GM19463 (cell line): ENCODE measurements at regions not wholly inside any gene's neighbourhood (a gene's known extent, or its start where the extent isn't known, plus 50 kb on each side); places are given as distances from the start of the nearest gene placed in this dataset.
"Not testable (repeated sequence)": the region's sequence is repeated elsewhere in the genome, so short reads cannot be mapped to it uniquely, and the experiment has no call there.

ENCODE experiments used
- ATAC-seq: cut with Tn5 transposase; IDR thresholded peaks from one replicate; pipeline ENCODE4 v1.9.1; 2021; ENCODE audit warnings: mild to moderate bottlenecking, moderate library complexity; ENCODE audit not compliant: unreplicated experiment

DNA sequence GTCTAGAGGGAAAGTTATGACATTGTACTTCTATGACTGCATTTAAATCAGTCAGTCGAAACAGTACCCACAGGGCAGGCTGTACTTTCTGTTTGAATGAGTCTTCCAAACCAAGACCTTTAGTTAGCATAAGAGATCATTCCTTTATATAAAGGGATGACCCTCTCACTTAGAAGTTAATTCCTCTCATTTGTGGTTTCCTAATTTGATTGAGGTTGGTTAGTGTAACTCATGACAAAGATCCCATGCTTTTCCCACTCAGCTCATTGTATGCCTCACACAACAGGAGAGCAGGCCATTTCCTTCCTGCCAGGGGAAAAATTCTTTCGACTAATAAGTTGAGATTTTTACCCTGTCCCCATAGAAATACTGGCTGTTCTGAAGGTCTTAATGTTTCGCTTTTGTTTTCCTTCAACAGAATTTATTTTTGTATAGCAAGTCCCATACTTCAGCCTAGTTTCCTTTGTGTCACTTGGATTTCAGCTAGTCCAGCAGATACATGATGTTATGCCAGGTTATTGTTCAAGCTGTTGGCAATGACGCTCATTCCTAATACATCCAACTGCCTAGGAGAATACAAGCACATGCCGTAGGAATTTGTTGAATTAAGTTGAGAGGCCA is 500.7 kb downstream of the SPATA31D1 start:
- ATAC-seq, result no peak

DNA sequence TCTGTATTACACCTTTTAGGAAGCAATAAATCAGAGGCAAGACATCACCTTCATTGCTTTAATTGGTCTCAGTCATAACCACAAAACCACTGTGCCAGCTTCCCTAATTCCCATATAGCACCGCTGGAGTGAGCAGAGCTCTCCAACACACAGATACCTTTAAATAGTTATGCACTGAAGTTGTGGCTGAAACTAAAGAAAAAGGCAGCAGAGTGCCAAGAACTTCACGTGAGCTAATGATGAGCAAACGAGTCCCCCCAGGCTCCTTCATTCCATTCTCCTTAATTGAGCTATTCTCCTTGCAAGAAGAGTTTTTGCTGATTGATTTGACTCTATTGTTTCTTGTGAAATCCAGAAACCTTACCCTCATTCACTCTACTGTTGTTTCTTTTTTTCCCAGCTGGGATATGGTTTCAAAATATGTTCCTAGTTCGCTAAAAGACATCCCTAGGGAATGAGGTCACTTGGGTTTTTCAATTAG is 501.5 kb downstream of the SPATA31D1 start:
- no peak for ATAC-seq

DNA sequence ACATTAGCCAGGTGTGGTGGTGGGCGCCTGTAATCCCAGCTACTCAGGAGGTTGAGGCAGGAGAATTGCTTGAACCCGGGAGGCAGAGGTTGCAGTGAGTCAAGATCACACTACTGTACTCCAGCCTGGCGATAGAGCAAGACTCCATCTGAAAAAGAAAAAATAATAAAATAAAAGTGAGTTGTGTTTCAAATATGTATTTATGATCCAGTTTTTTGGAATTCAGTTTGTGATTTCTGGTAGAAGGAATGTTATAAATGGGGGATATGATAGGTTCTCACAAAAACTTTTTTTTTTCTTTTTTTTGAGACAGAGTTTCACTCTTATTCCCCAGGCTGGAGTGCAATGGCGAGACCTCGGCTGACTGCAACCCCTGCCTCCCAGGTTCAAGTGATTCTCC is 502.2 kb downstream of the SPATA31D1 start:
- ATAC-seq, result not testable (repeated sequence)

DNA sequence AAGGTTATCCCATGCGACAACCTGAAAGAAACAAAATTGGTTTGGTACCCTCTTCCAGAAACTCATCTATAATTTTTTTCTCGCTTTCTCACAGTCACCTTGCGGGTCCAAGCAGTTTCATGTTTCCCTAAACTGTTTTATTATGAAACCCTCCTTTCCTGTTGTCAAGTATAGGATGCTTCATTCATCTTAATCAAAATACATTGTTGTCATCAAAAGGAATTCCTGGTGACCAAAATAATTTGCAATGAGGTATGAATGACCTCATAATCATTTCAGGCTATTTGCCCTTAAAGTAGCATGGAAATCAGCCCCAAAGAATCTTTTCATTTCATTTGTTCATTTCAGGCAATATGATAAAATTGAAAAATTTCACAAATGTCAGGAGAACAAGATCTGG is 503.0 kb downstream of the SPATA31D1 start:
- ATAC-seq, result no peak

DNA sequence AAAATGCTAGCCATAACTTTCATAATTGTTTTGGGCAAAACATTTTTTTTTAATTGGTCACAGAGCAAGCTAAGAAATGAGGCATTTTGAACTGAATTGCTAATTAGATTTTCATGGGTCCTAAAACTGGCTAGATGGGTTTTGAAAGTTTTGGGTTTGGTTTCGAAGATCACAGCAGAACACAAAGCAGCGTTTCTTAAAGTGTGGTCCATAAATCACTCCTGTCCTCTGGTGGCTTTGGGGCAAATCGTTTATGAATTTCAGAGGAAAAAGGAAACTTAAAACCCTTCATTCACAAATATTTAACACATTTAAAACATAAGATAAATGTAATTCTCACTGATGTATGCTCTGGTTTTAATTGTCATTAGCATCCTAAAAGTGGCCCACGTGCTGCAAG is 503.7 kb downstream of the SPATA31D1 start:
- no peak for ATAC-seq

DNA sequence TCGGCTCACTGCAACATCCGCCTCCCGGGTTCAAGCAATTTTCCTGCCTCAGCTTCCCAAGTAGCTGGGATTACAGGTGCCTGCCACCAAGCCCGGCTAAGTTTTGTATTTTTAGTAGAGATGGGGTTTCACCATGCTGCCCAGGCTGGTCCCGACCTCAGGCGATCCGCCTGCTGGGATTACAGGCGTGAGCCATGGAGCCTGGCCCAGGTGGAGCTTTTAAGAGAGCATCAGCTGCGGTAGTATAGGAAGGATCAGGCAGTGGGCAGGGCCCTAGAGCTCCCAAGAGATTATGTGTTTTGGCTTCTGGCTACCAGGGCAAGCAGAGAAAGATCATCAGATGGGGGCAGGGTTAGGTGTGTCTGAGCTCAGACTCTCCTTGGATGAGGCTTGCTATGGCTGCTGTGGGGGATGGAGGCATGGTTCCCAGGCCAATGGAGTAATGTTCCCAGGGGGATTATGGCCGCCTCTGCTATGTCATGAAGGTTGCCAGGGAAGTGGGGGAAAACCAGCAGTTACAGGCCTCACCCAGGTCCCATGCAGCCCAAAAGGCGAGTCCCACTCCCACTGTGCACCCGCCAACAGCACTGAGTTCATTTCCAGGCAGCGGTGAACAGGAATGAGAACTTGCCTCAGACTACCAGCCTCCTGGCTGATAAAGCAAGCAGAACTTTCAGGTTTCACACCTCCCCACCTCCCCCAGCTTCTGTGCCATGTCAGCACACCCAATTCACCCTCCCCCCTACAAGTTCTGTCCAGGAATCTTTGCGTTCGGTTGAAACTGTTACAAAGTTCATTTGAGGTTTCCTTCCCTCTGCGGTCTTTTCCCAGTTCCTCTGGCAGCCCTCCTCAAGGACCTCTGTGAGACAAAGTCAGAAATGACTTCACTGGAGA is 507.6 kb downstream of the SPATA31D1 start:
- no peak for ATAC-seq

DNA sequence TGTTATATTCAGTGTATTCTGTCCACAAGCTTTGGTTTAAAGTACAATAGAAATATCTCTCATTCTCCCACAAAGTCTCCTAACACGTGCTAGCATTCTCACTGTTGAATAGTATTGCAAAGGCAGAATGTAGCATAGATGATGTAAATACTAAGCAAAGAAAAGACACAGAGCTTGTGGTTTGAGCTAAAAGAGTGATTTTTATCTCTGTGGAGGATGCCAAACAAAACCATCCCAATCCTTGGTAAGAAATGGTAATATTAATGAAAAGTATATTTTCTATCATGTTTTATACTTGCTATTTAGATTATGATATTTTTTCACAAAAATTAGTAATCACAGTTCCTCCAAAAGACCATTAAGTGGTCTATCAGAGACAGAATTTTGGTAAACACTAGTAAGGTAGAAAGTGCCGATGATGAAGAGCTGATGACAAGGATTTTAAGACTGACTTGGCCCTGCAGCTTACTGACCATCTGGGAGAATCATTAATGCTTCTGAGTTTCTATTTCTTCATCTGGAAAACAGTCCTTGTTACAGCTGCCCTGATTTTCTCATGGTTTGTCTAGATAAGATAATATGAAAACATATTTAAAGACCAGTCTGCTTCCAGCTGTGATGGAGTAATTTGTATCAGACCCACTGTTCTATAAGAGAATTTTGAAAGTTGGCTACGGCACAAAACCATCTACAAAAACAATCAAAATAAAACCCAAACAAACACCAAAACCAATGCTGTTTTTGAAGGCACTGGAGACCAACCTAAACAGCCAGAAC is 510.2 kb downstream of the SPATA31D1 start:
- no peak for ATAC-seq

DNA sequence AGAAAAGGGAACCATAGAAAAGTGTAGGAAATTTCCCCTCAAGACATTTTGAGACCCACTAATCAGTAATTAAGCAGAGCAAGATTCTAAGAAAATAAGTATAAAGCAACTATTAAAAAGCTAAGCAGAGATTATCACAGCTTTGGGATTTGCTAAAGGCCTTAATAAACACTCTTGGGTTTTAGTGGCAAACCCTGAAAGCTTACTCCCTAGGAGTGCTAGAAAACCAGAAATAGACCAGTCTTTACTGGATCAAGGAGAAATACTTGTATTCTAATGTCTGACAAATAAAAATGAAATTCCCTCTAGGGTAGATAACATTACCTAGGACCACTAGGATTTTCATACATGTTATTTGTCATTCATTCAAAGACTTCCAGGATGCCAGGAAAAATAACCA is 510.8 kb downstream of the SPATA31D1 start:
- ATAC-seq, result no peak

DNA sequence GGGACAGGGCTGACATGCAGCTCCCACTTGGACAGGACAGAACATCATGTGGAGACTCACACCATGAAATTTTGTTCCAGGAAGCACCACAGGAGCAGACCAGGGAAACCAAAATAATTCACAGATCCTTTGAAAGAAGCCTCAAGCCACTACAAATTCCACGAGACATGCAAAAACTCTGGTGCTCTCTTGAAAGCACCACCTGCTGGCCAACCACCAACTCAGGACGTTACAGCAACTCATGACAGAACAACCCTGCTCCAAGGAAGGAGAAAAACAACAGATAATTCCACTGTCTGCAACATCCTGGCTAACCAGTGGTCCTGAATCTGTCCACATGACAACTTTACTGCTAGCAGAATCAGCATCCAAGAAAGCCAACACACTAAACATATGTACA is 516.0 kb downstream of the SPATA31D1 start:
- no peak for ATAC-seq

DNA sequence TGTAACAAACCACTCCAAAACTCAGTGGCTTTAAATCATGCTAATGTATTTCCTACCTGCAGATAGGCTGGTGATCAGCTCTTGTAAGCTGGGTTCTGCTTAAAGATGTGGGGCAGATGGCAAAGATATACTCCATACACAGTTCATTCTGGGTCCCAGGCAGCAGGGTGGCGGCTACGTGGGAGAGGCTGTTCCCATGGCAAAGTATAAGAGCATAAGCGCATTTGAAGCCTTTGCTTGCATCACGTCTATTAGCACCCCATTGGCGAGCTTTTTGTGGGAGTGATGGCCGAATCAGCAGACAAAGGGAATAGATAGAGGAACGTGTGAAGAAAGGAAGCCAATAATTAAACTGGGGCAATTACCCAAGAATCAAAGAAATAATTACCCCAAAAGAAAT is 523.1 kb downstream of the SPATA31D1 start:
- ATAC-seq, result no peak

DNA sequence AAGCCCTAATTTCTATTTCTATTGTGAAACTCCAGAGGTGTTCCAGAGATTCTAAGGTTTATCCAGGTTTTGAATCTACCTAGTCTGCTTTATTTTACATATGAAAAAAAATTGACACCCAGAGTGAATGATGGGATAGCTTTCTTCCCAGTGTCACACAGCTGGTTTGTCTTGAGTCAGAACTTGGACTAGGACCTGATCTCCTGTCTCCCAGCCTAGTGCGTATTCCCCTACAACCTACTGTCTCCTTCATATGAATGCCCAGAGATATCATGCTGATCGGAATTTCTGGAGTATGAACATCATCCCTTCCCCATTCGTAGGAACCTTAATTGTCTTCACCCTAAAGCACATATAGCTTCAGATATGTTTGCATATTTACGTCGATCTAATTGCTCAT is 524.2 kb downstream of the SPATA31D1 start:
- ATAC-seq, result no peak

DNA sequence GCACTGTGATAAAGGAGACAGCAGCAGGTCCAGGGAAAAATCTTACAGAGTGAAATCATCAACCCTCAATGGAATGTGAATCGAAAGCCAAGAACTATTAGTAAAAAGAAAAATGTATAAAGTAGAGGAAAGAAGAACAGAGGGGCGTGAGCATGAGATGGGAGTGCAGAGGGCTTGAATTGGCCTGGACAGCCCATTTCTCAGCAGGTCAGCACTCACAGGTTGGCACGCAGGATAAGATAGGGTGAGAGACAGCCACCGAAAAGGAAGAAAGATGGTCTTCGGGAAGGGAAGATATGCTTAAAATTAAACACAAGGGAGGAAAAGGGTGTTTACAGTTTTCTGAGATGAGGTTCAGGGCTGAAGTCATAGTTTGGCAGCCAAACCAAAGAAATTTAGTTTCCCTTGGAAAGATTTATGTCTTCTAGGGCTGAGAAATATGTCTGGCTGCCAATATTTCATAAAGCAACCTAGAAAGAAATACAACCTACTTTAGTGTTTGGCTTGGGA is 524.7 kb downstream of the SPATA31D1 start:
- ATAC-seq, result no peak

DNA sequence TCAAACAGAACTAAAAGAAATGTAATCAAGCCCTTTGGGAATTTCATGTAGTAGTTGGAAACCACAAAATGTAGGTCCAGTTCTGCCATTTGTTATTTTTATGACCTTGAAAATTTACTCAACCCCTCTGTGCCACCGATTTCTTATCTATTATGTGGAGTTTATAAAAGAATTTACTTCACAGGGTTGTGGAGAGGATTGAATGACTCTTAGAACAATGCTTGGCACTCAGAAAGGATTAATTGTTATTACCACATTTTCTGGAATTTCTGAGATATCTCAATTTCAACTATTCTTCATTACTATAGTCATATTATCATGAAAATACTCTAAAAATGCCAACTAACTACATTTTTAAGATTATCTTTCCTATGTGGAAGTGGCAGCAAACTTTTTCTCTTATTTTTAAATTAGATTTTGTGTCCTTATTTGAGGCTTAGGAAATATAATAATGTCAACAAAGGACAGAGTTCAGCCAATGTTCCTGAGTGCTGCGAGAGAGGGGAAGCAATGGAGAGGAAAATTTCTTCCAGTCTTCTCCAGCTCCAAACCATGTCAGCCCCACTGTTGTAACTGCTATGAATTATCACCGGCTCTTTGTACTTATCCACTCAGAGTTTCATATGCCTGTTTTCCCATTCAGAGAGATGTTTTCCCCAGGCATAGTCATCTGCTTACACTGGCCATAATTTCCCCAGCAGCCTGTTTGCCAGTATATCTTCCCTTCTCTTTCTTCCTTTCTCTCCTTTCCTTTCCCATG is 525.6 kb downstream of the SPATA31D1 start:
- ATAC-seq, result no peak

DNA sequence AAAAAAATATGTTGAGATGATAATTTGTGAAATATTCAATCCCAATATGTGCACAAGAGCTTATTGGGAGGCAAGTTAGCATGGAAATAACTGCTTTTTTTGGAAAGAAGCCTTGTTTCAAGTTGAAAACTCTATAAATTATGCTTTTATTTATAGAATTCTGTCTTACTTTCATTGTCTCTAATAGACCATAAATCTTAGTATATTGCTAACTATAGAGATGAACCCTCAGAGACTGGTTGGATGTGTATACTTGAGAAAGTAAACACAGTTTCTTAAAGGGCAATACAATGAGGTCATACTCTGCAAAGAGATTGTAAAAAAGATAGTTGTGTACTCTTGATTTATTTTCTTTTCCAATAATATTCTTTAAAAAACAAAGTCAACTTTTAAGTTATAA is 530.3 kb downstream of the SPATA31D1 start:
- ATAC-seq, result no peak

DNA sequence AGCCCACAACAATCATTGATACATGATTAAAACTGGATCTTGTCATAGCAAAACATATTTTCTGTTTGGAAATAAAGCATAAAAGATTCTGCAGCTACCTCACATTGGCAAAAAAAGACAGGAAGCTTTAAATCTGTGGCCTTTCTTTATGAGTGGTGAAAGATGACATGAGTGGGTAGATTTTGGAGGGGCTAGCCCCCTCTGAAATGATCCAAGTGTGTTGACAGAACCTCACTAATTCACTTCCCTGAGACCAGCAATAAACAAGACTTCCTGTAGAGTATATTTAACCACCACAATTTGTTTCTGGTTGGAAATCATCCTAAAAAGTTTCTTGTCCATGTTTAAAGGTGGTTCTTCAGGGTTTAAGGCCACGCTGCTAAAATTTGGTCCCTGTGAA is 530.8 kb downstream of the SPATA31D1 start:
- ATAC-seq, result no peak

DNA sequence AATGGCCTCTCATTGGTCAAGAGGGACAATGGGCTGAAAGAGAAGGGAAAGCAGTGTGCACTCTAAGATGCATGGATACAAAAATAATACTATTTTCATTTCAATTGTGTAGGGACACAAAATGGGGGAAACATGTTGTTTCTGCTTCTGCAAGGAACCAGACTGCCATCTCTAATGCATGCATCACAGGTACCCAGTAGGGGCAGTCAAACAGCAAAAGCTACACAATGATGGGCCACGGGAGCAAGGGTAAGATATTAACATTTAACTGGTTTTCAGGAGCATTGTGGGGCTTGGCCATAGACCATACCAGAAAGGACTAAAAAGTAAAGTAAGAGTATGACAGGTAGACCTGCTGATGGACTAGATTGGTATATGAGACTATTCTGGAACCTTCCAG is 535.8 kb downstream of the SPATA31D1 start:
- no peak for ATAC-seq

DNA sequence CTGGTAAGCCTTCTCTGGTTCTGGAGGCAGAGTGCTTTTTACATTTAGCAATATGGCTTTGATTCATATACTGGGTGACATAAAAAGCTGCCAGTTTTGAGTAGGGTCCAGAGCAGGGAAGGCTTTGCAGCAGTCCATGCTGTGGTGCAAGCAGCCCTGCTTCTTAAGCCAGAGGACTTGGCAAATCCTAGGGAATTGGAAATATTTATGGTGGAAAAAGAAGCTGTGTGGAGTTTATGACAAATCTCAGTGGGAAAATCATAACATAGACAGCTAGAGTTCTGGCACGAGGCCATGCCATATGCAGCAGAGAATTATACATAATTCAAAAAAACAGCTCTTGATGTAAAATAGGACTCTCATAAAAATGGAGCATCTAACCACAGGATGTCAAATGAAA is 536.4 kb downstream of the RASEF start:
- no peak for ATAC-seq

DNA sequence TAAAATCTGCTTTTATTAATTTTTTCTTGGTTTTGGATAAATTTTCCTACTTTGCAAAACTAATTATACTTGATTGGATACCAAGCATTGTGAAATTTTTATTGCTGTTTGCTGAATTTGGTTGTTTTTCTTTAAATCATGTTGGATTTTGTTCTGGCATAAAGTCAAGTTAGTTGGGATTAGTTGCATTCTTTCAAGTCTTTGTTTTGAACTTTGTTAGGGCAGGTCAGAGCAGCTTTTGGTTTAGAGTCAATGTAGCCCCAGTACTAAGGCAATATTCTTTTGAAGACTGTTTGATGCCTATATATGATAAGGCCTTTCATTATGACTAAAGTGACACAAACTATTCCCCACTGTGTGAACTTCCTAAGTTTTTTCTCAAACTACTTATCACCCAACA is 531.1 kb downstream of the RASEF start:
- no peak for ATAC-seq

DNA sequence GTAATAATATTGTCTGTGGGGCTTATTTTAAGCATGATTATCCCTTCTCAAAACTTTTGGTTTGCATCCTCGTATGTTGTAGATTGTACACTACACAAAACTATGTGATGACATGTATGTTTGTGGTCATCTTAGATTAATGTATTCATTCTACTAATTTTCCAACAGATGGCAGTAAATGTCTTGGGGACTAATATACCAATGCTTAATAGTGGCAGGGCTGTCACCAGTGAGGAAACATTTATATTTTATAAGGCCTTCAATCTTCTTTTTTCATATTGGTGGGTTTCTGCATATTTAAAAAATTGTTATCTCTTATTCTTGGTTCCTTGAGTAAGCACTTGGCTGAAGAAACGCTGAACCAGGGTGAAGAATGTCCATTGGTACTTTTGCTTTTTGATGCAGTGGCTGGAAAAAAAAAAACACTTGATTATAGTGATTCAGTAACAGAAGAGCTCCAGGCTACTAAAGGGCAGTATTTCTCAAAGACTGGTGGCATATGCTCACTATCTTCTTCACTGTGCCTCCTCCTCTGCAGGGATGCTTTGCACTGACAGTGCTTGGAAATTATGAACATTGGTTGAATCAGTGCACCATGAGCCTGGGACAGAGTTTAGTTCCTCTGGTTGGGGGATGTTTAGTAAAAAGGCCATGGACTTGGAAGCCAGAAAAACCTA is 530.3 kb downstream of the RASEF start:
- ATAC-seq, result no peak

DNA sequence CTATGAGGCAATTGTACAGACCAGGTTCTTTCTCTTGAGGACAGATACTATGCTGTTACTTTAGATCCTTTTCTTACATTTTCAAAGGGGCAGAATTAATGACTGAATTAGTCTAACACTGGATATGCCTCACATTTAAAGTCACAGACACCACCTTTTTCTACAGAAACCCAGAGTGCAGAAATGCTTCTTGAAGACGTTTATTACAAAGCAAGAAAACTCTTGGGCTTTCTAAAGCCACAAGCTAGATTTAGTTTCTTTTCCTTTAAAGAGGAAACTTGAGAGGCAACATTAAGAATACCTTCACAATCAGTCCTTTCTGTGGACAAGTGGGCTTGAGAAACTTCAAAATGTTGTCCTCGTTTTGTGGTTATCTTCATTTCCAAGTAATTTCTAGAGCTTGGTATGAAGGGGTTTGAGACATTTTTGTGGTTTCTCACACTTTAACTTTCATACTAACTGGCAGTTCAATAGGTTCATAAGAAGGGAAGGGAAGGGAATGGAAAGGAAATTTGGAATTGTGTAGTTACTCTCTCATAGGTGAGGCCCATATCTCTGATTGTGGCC is 527.4 kb downstream of the RASEF start:
- no peak for ATAC-seq
